ENCODE measurements at regions not wholly inside any gene's neighbourhood (a gene's known extent, or its start where the extent isn't known, plus 50 kb on each side); places are given as distances from the start of the nearest gene placed in this dataset.

GRCh38 chr18:22279741-22280452 lies 110.5 kb downstream of the GATA6 start:
- H3K36me3 Mint-ChIP-seq (ENCODE audit: low read depth) = no peaks in the 10 kb centered on the region
- peaks cover 15% of the 10 kb centered on the region for H3K4me1 Mint-ChIP-seq (ENCODE audit: low read depth)
- H3K27ac Mint-ChIP-seq = no peak overlapping the region
- H3K27me3 Mint-ChIP-seq (ENCODE audit: insufficient read depth) = peaks cover 9% of the 10 kb centered on the region
- no peaks in the 10 kb centered on the region for H3K9me3 Mint-ChIP-seq
- no peak for DNase-seq
- no peak overlapping the region for H3K4me3 Mint-ChIP-seq
- no peak for TF ChIP-seq CTCF (IDR thresholded peaks at IDR 0.05)

- no peaks in the 10 kb centered on the region for H3K9me3 Mint-ChIP-seq
- DNase-seq = no peak
- TF ChIP-seq CTCF (IDR thresholded peaks at IDR 0.05) = no peak
- H3K36me3 Mint-ChIP-seq (ENCODE audit: low read depth) = no peaks in the 10 kb centered on the region
- peaks cover 9% of the 10 kb centered on the region for H3K27me3 Mint-ChIP-seq (ENCODE audit: insufficient read depth)
- no peak overlapping the region for H3K4me3 Mint-ChIP-seq
- H3K4me1 Mint-ChIP-seq (ENCODE audit: low read depth) = peaks cover 15% of the 10 kb centered on the region
- H3K27ac Mint-ChIP-seq = no peak overlapping the region
These were observed 109.4 kb downstream of the GATA6 start for GRCh38 chr18:22278798-22279197.

GRCh38 chr18:22277758-22278157 lies 108.4 kb downstream of the GATA6 start:
- H3K9me3 Mint-ChIP-seq = no peaks in the 10 kb centered on the region
- peaks cover 9% of the 10 kb centered on the region for H3K27me3 Mint-ChIP-seq (ENCODE audit: insufficient read depth)
- no peak overlapping the region for H3K27ac Mint-ChIP-seq
- no peaks in the 10 kb centered on the region for H3K36me3 Mint-ChIP-seq (ENCODE audit: low read depth)
- no peak for DNase-seq
- peaks cover 6% of the 10 kb centered on the region for H3K4me1 Mint-ChIP-seq (ENCODE audit: low read depth)
- TF ChIP-seq CTCF (IDR thresholded peaks at IDR 0.05) = no peak
- no peak overlapping the region for H3K4me3 Mint-ChIP-seq

GRCh38 chr18:22276334-22276713 lies 106.9 kb downstream of the GATA6 start:
- Mint-ChIP-seq H3K4me1 (ENCODE audit: low read depth) (no peaks in the 10 kb centered on the region; the same call in 1 of the 2 replicates), H3K27ac (no peak overlapping the region), H3K4me3 (no peak overlapping the region), H3K9me3 (no peaks in the 10 kb centered on the region), H3K27me3 (ENCODE audit: insufficient read depth) (peaks cover 12% of the 10 kb centered on the region), H3K36me3 (ENCODE audit: low read depth) (no peaks in the 10 kb centered on the region)
- TF ChIP-seq CTCF (IDR thresholded peaks at IDR 0.05) = no peak
- DNase-seq = no peak

GRCh38 chr18:22275706-22276333 lies 106.4 kb downstream of the GATA6 start:
- Mint-ChIP-seq H3K9me3 (no peaks in the 10 kb centered on the region), H3K36me3 (ENCODE audit: low read depth) (no peaks in the 10 kb centered on the region), H3K27me3 (ENCODE audit: insufficient read depth) (peaks cover 11% of the 10 kb centered on the region), H3K4me3 (no peak overlapping the region), H3K4me1 (ENCODE audit: low read depth) (no peaks in the 10 kb centered on the region; the same call in 1 of the 2 replicates), H3K27ac (no peak overlapping the region)
- no peak for DNase-seq
- TF ChIP-seq CTCF (IDR thresholded peaks at IDR 0.05) = no peak

All from HFFc6 (cell line).